Activated CD4-positive, alpha-beta memory T cell treated with anti-CD3 and anti-CD28 coated beads for 36 hours (primary cell): ENCODE measurements at regions not wholly inside any gene's neighbourhood (a gene's known extent, or its start where the extent isn't known, plus 50 kb on each side); places are given as distances from the start of the nearest gene placed in this dataset.

ENCODE experiments used
- CTCF ChIA-PET: fragments of 350-600 bp; sonication (Branson Sonifier 250); formaldehyde crosslinking; loops from one replicate; lab custom pipeline; 2021; ENCODE audit warnings: antibody characterized with exemption, inconsistent platforms; lab: Charles Lee
- POLR2A ChIA-PET: fragments of 350-600 bp; sonication (Branson Sonifier 250); formaldehyde crosslinking; loops from one replicate; lab custom pipeline; 2021; ENCODE audit warnings: antibody characterized with exemption; lab: Charles Lee
- DNase-seq: peaks from one replicate; pipeline ENCODE4 v3.0.0-alpha.2; 2020
- H3K27ac Mint-ChIP-seq: one replicate; pipeline ENCODE4 v1.8.0; 2021; ENCODE audit warnings: mixed read lengths
- H3K27me3 Mint-ChIP-seq: one replicate; pipeline ENCODE4 v1.8.0; 2021; ENCODE audit warnings: mixed read lengths
- H3K36me3 Mint-ChIP-seq: one replicate; pipeline ENCODE4 v1.8.0; 2021; ENCODE audit warnings: mixed read lengths
- H3K4me1 Mint-ChIP-seq: one replicate; pipeline ENCODE4 v1.8.0; 2021; ENCODE audit warnings: low read depth, mixed read lengths
- H3K4me3 Mint-ChIP-seq: one replicate; pipeline ENCODE4 v1.8.0; 2021; ENCODE audit warnings: mild to moderate bottlenecking, mixed read lengths
- H3K9me3 Mint-ChIP-seq: one replicate; pipeline ENCODE4 v1.8.0; 2021; ENCODE audit warnings: mixed read lengths
- intact Hi-C: fragments of 100-400 bp; cut with micrococcal nuclease; formaldehyde crosslinking; loops from one replicate; pipeline ENCODE4 v1.15.1; 2023

DNA sequence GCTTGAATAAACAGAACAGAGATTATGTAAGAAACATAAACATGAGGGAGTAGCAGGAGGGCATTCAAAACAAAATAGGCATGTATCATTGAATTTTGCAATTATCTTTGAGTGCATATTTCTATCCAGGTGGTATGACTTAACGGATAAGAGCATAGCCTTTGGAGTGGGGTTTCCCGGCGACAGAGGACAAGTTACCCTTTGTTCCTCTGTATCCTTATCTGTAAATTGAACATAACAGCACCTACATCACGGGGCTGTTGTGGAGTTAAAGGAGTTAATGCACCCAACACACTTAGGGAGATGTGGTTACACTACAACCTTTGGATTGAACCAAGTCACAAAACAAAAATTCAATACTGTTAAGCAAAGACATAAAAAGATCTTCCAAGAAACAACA is 314.6 kb upstream of the KIF2A start:
- H3K36me3 Mint-ChIP-seq = no peaks in the 10 kb centered on the region
- peaks cover 5% of the 10 kb centered on the region for H3K9me3 Mint-ChIP-seq
- H3K4me3 Mint-ChIP-seq = no peak overlapping the region
- no peak for DNase-seq
- intact Hi-C loops = no loop called here
- no peaks in the 10 kb centered on the region for H3K4me1 Mint-ChIP-seq
- CTCF ChIA-PET = no interaction called here
- POLR2A ChIA-PET = no interaction called here
- no peak overlapping the region for H3K27ac Mint-ChIP-seq
- H3K27me3 Mint-ChIP-seq = no peaks in the 10 kb centered on the region

DNA sequence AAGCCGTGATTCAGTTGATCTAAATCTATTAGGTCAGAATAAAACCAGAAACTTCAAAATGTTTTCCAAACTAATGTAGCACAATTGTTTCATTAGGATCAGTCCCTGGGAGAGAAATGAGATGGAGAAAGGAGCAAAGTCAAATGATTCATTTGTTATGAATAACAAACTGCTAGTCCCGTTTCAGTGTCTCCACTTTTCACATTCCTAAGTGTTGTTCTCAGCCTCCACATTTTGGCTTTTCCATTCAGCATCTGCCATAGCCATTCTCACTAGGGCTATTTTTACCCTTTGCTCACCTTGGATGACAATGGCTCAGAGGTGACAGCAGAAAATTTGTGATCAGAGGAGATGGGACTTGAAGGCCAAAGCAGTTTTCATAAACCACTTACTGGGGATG is 314.1 kb upstream of the KIF2A start:
- intact Hi-C loops = no loop called here
- no peak overlapping the region for H3K4me3 Mint-ChIP-seq
- POLR2A ChIA-PET = no interaction called here
- CTCF ChIA-PET = no interaction called here
- peaks cover 3% of the 10 kb centered on the region for H3K9me3 Mint-ChIP-seq
- no peak for DNase-seq
- no peaks in the 10 kb centered on the region for H3K36me3 Mint-ChIP-seq
- H3K4me1 Mint-ChIP-seq = no peaks in the 10 kb centered on the region
- H3K27me3 Mint-ChIP-seq = no peaks in the 10 kb centered on the region
- no peak overlapping the region for H3K27ac Mint-ChIP-seq

DNA sequence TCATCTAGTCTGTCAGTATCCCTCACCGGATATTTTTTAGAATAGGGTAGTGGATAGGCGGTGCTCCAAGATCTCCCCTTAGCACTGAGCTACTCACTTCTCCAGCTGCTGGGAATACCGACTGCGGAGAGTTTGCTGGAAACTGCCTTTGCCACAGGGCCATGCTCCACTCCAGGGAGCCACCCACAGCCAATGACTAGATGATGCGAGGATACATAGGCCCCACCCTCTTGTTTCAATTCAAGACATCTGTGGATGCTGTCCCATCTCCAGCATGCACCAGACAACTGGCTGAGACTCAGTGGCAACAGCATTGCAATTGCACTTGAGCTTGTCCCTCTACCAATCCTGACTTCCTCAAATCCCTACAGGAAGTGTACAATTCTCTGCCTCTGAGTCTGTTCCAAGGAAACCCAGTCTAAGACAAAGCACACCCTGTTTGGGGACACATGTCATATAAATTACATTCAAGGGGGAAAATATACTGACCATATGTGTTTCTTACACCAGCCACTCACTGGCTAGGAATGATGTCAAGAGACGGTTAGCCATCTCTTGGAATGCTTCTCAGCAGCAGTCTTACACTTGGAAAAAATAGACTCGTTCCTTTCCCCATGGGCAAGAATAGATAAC is 312.6 kb upstream of the KIF2A start:
- no peak overlapping the region for H3K4me3 Mint-ChIP-seq
- CTCF ChIA-PET = no interaction called here
- no peaks in the 10 kb centered on the region for H3K27me3 Mint-ChIP-seq
- no peaks in the 10 kb centered on the region for H3K9me3 Mint-ChIP-seq
- no peak overlapping the region for H3K27ac Mint-ChIP-seq
- intact Hi-C loops = no loop called here
- DNase-seq = no peak
- POLR2A ChIA-PET = no interaction called here
- H3K4me1 Mint-ChIP-seq = no peaks in the 10 kb centered on the region
- H3K36me3 Mint-ChIP-seq = no peaks in the 10 kb centered on the region

- no peak for DNase-seq
- Mint-ChIP-seq H3K9me3 (no peaks in the 10 kb centered on the region), H3K36me3 (no peaks in the 10 kb centered on the region), H3K27ac (no peak overlapping the region), H3K27me3 (no peaks in the 10 kb centered on the region), H3K4me1 (no peaks in the 10 kb centered on the region), H3K4me3 (no peak overlapping the region)
- ChIA-PET POLR2A (no interaction called here), CTCF (no interaction called here)
- intact Hi-C loops = no loop called here
These were observed 311.8 kb upstream of the KIF2A start for GRCh38 chr5:61994171-61994570.

GRCh38 chr5:61995486-61995885 is 310.5 kb upstream of the KIF2A start:
- no peaks in the 10 kb centered on the region for H3K4me1 Mint-ChIP-seq
- H3K27ac Mint-ChIP-seq = no peak overlapping the region
- no peaks in the 10 kb centered on the region for H3K27me3 Mint-ChIP-seq
- no peak for DNase-seq
- H3K9me3 Mint-ChIP-seq = no peaks in the 10 kb centered on the region
- H3K4me3 Mint-ChIP-seq = no peak overlapping the region
- no peaks in the 10 kb centered on the region for H3K36me3 Mint-ChIP-seq
- ChIA-PET CTCF (no interaction called here), POLR2A (no interaction called here)
- intact Hi-C loops = no loop called here

- intact Hi-C loops = no loop called here
- H3K27me3 Mint-ChIP-seq = peaks cover 1% of the 10 kb centered on the region
- H3K4me3 Mint-ChIP-seq = no peak overlapping the region
- ChIA-PET POLR2A (no interaction called here), CTCF (no interaction called here)
- no peak overlapping the region for H3K27ac Mint-ChIP-seq
- no peaks in the 10 kb centered on the region for H3K36me3 Mint-ChIP-seq
- H3K9me3 Mint-ChIP-seq = no peaks in the 10 kb centered on the region
- DNase-seq = no peak
- no peaks in the 10 kb centered on the region for H3K4me1 Mint-ChIP-seq
These were observed 306.6 kb upstream of the KIF2A start for GRCh38 chr5:61999371-61999770.

DNA sequence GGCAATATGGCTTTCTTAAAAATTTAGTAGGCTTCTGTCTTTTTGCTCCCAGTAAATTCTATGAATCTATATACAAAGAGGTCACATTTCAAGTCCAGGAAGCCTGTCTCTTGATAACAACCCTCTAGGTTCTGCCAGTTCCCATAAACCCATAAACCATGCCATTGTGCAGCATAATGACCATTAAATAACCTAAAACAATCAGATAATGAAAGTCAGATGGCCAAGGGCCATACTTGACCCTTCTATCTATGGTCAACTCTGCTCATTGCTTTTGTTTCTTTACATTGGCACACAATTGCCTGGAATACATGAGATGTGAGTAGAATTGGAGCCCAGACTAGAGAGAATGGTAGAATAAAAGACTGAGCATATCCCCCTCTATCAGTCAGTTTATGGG is 305.4 kb upstream of the KIF2A start:
- H3K4me3 Mint-ChIP-seq = no peak overlapping the region
- ChIA-PET CTCF (no interaction called here), POLR2A (no interaction called here)
- no peaks in the 10 kb centered on the region for H3K4me1 Mint-ChIP-seq
- intact Hi-C loops = no loop called here
- no peak overlapping the region for H3K27ac Mint-ChIP-seq
- DNase-seq = no peak
- H3K9me3 Mint-ChIP-seq = no peaks in the 10 kb centered on the region
- H3K27me3 Mint-ChIP-seq = peaks cover 1% of the 10 kb centered on the region
- H3K36me3 Mint-ChIP-seq = no peaks in the 10 kb centered on the region

- Mint-ChIP-seq H3K27ac (no peak overlapping the region), H3K4me1 (no peaks in the 10 kb centered on the region), H3K36me3 (no peaks in the 10 kb centered on the region), H3K4me3 (no peak overlapping the region), H3K27me3 (peaks cover 1% of the 10 kb centered on the region), H3K9me3 (no peaks in the 10 kb centered on the region)
- DNase-seq = no peak
- intact Hi-C loops = no loop called here
- ChIA-PET POLR2A (no interaction called here), CTCF (no interaction called here)
These were observed 304.4 kb upstream of the KIF2A start for GRCh38 chr5:62001640-62002039.

DNA sequence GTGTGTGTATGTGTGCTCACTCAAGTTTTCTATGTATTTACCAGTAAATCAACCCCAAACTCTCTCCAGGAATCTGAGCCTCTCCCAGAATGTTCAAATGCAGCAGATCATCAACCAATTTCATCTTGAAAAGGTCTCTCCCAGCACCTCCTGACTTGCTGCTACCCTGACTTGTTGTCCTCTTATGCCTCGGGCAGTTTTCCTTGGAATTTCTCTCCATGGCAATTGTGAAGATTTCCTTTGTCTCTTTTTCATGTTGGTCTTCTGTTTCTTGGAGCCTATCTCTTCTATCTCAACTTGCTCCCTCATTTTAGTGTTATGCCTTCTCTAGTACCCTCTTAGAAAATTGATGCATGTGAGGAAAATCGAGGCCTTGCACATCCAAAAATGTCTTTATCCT is 303.6 kb upstream of the KIF2A start:
- Mint-ChIP-seq H3K4me3 (no peak overlapping the region), H3K4me1 (no peaks in the 10 kb centered on the region), H3K27me3 (peaks cover 1% of the 10 kb centered on the region), H3K9me3 (no peaks in the 10 kb centered on the region), H3K27ac (no peak overlapping the region), H3K36me3 (no peaks in the 10 kb centered on the region)
- CTCF ChIA-PET = no interaction called here
- no peak for DNase-seq
- intact Hi-C loops = no loop called here
- POLR2A ChIA-PET = no interaction called here

GRCh38 chr5:62005551-62005950 is 300.5 kb upstream of the KIF2A start:
- intact Hi-C loops = no loop called here
- Mint-ChIP-seq H3K9me3 (no peaks in the 10 kb centered on the region), H3K4me1 (no peaks in the 10 kb centered on the region), H3K36me3 (no peaks in the 10 kb centered on the region), H3K27me3 (peaks cover 1% of the 10 kb centered on the region), H3K27ac (no peak overlapping the region), H3K4me3 (no peak overlapping the region)
- CTCF ChIA-PET = interaction anchor here (1.1 kb wide), 1 partner anchor 34 kb away, joined by 3 read pairs; no protein-coding TSS in a partner anchor
- no peak for DNase-seq
- POLR2A ChIA-PET = no interaction called here

DNA sequence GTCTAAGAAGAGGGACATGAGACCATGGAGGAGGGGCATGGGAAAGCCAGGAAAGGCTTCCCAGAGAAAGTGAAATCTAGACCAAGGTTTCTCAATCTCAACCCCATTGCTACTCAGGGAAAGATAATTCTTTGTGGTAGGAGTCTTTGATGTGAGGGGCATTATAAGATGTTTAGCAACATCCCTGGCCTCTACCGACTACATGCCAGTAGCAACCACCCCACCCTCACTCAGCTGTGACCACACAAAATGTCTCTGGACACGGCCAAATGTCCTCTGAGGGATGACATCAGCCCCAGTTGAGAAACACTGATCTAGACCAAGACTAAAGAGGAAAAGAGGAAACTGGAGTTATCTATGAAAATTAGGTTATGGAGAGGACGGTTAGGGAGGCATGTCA is 298.5 kb upstream of the KIF2A start:
- Mint-ChIP-seq H3K4me3 (no peak overlapping the region), H3K4me1 (no peaks in the 10 kb centered on the region), H3K27me3 (peaks cover 1% of the 10 kb centered on the region), H3K36me3 (no peaks in the 10 kb centered on the region), H3K9me3 (no peaks in the 10 kb centered on the region), H3K27ac (no peak overlapping the region)
- no peak for DNase-seq
- CTCF ChIA-PET = no interaction called here
- POLR2A ChIA-PET = no interaction called here
- intact Hi-C loops = no loop called here

GRCh38 chr5:62011089-62011664 is 294.8 kb upstream of the KIF2A start:
- DNase-seq = no peak
- Mint-ChIP-seq H3K27me3 (no peaks in the 10 kb centered on the region), H3K36me3 (no peaks in the 10 kb centered on the region), H3K4me1 (no peaks in the 10 kb centered on the region), H3K9me3 (no peaks in the 10 kb centered on the region), H3K4me3 (no peak overlapping the region), H3K27ac (no peak overlapping the region)
- CTCF ChIA-PET = no interaction called here
- intact Hi-C loops = no loop called here
- POLR2A ChIA-PET = no interaction called here

DNA sequence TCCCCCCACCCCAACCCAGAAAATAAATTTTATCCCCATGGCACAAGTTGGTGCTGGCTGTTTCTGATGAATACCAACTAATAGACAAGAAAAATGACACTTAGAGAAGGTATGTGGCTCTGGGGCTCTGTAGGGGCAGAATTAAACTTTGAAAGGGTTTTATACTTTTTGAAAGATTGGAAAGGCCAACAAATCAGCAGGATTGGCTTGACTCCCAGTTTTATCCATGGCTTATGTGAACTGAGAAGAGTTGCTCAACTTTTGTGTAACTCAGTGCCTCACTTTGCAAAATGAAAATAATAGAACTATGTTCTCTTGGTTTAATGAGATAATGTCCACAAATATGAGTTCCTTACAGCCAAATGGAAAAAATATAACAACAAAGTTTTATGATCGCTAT is 288.9 kb upstream of the KIF2A start:
- intact Hi-C loops = no loop called here
- Mint-ChIP-seq H3K9me3 (no peaks in the 10 kb centered on the region), H3K36me3 (no peaks in the 10 kb centered on the region), H3K4me3 (no peak overlapping the region), H3K4me1 (no peaks in the 10 kb centered on the region), H3K27me3 (no peaks in the 10 kb centered on the region), H3K27ac (no peak overlapping the region)
- ChIA-PET CTCF (no interaction called here), POLR2A (no interaction called here)
- DNase-seq = no peak
